A549 (cell line): ENCODE measurements at regions not wholly inside any gene's neighbourhood (a gene's known extent, or its start where the extent isn't known, plus 50 kb on each side); places are given as distances from the start of the nearest gene placed in this dataset.

Experiments
- ATAC-seq, 2 experiments: fragments of 200-7000 bp in 1 of 2; fragments of >200 bp in 1 of 2; cut with Nextera tagmentation in 1 of 2; cut with Tn5 transposase in 1 of 2; 3 replicates each; pipeline versions ENCODE4 v1.8.0 to v1.9.1; 2018 to 2020; ENCODE audit warnings: mild to moderate bottlenecking in 1 of 2, moderate library complexity in 1 of 2
- CTCF ChIA-PET: fragments of 300-600 bp; sonication (Branson Sonifier 250); formaldehyde crosslinking; extraction: SDS; loops from one replicate; lab custom pipeline; 2021; ENCODE audit warnings: antibody characterized with exemption, inconsistent platforms; lab: Yijun Ruan, JAX
- POLR2A ChIA-PET: fragments of 350-600 bp; formaldehyde crosslinking; extraction: SDS; loops from one replicate; lab custom pipeline; 2021; ENCODE audit warnings: antibody characterized with exemption, inconsistent platforms; lab: Yijun Ruan, JAX
- DNase-seq, 2 experiments: peaks; one replicate each; pipeline versions ENCODE4 v3.0.0 to v3.0.0-alpha.2; 2011 to 2016; ENCODE audit warnings: low read depth in 1 of 2, low spot score in 1 of 2
- FAIRE-seq: peaks from 2 replicates; lab custom pipeline; 2011; peaks lifted over from hg19 to GRCh38; lab: Jason Lieb, UNC
- H3K27ac ChIP-seq, 2 experiments: fragments of >200 bp; sonication (Bioruptor Twin); formaldehyde crosslinking; 3 replicates each; pipeline ENCODE4 v1.5.1; 2016 to 2017
- H3K4me1 ChIP-seq: fragments of >200 bp; sonication (Bioruptor Twin); formaldehyde crosslinking; 3 replicates; pipeline ENCODE4 v1.6.1; 2016
- H3K4me2 ChIP-seq: fragments of >200 bp; sonication (Bioruptor Twin); formaldehyde crosslinking; 3 replicates; pipeline ENCODE4 v1.6.1; 2016
- H3K4me3 ChIP-seq: fragments of >200 bp; sonication (Bioruptor Twin); formaldehyde crosslinking; 3 replicates; pipeline ENCODE4 v1.5.1; 2016
- H3K9me3 ChIP-seq: fragments of >200 bp; sonication (Bioruptor Twin); formaldehyde crosslinking; 3 replicates; pipeline ENCODE4 v1.6.1; 2016
- ATOH8 ChIP-seq: fragments of 250-450 bp; sonication (Bioruptor Pico); IDR thresholded peaks from 2 replicates; pipeline ENCODE4 v1.5.0; 2020; ENCODE audit warnings: low read depth, mild to moderate bottlenecking, moderate library complexity
- BCL3 ChIP-seq: fragments of >200 bp; sonication (Bioruptor Twin); formaldehyde crosslinking; IDR thresholded peaks from 3 replicates; pipeline ENCODE4 v1.6.1; 2016
- CBX2 ChIP-seq: fragments of 200-600 bp; sonication (generic); IDR thresholded peaks from 2 replicates; pipeline ENCODE4 v1.6.1; 2016; ENCODE audit warnings: low read depth, mild to moderate bottlenecking, borderline replicate concordance
- CBX8 ChIP-seq: fragments of 200-600 bp; sonication (generic); IDR thresholded peaks from 2 replicates; pipeline ENCODE4 v1.6.1; 2016
- CEBPB ChIP-seq, 2 experiments: fragments of >200 bp in 1 of 2; sonication (Bioruptor Twin) in 1 of 2; formaldehyde crosslinking in 1 of 2; IDR thresholded peaks; 2 replicates each; pipeline ENCODE4 v1.6.1; 2012 to 2016
- CHD2 ChIP-seq: fragments of 150-350 bp; IDR thresholded peaks from 2 replicates; pipeline ENCODE4 v1.6.1; 2014; ENCODE audit warnings: low read length; ENCODE audit not compliant: partially characterized antibody
- E2F6 ChIP-seq: IDR thresholded peaks from 2 replicates; pipeline ENCODE4 v1.6.1; 2012; ENCODE audit warnings: low read depth, borderline replicate concordance
- EP300 ChIP-seq, 2 experiments: fragments of >200 bp; sonication (Bioruptor Twin); formaldehyde crosslinking; IDR thresholded peaks; 2 replicates in 1 of 2; 3 replicates in 1 of 2; pipeline ENCODE4 v1.6.1; 2016 to 2017
- ESRRA ChIP-seq: fragments of 150-350 bp; IDR thresholded peaks from 2 replicates; pipeline ENCODE4 v1.6.1; 2014; ENCODE audit warnings: mild to moderate bottlenecking, low read length, borderline replicate concordance
- FOSB ChIP-seq: fragments of 250-450 bp; sonication (Bioruptor Pico); IDR thresholded peaks from 2 replicates; pipeline ENCODE4 v1.5.0; 2020; ENCODE audit warnings: mild to moderate bottlenecking, moderate library complexity
- FOXS1 ChIP-seq: fragments of 250-450 bp; sonication (Bioruptor Pico); IDR thresholded peaks from 2 replicates; pipeline ENCODE4 v1.5.0; 2020; ENCODE audit warnings: mild to moderate bottlenecking, moderate library complexity
- HES2 ChIP-seq: fragments of >200 bp; sonication (Bioruptor Twin); formaldehyde crosslinking; IDR thresholded peaks from 2 replicates; pipeline ENCODE4 v1.6.1; 2016
- HEYL ChIP-seq: fragments of 250-450 bp; sonication (Bioruptor Pico); IDR thresholded peaks from 2 replicates; pipeline ENCODE4 v1.8.0; 2021; ENCODE audit warnings: mild to moderate bottlenecking, moderate library complexity
- HOXB13 ChIP-seq: fragments of 250-450 bp; sonication (Bioruptor Pico); IDR thresholded peaks from 2 replicates; pipeline ENCODE4 v1.5.0; 2020; ENCODE audit warnings: low read depth, mild to moderate bottlenecking, moderate library complexity
- JUN ChIP-seq, 2 experiments: fragments of >200 bp; sonication (Bioruptor Twin); formaldehyde crosslinking; IDR thresholded peaks; 2 replicates in 1 of 2; 3 replicates in 1 of 2; pipeline ENCODE4 v1.6.1; 2016 to 2017
- KDM1A ChIP-seq: fragments of 200-600 bp; sonication (generic); IDR thresholded peaks from 2 replicates; pipeline ENCODE4 v1.6.1; 2016; ENCODE audit warnings: low read depth, mild to moderate bottlenecking
- KDM5A ChIP-seq: fragments of 200-600 bp; sonication (generic); IDR thresholded peaks from 2 replicates; pipeline ENCODE4 v1.6.1; 2016; ENCODE audit warnings: antibody characterized with exemption, mild to moderate bottlenecking
- MAZ ChIP-seq: fragments of 150-350 bp; IDR thresholded peaks from 2 replicates; pipeline ENCODE4 v1.6.1; 2014; ENCODE audit warnings: antibody characterized with exemption, low read depth, low read length, borderline replicate concordance
- MYC ChIP-seq: IDR thresholded peaks from 2 replicates; pipeline ENCODE4 v1.6.1; 2012; ENCODE audit warnings: mild to moderate bottlenecking, inconsistent platforms, low read length, improper control_type of control experiment, borderline replicate concordance
- NFE2L2 ChIP-seq: fragments of 150-350 bp; conservative IDR thresholded peaks from 2 replicates; pipeline ENCODE4 v1.6.1; 2014; ENCODE audit warnings: low read length
- NPAS2 ChIP-seq: fragments of 250-450 bp; sonication (Bioruptor Pico); IDR thresholded peaks from 2 replicates; pipeline ENCODE4 v1.8.0; 2022; ENCODE audit warnings: mild to moderate bottlenecking, moderate library complexity, borderline replicate concordance
- PBX3 ChIP-seq: IDR thresholded peaks from 2 replicates; pipeline ENCODE4 v1.6.1; 2012
- PHF8 ChIP-seq: fragments of 200-600 bp; sonication (generic); IDR thresholded peaks from 2 replicates; pipeline ENCODE4 v1.6.1; 2016; ENCODE audit warnings: low read depth, mild to moderate bottlenecking, antibody characterized with exemption, moderate library complexity, borderline replicate concordance
- POLR2A ChIP-seq: IDR thresholded peaks from 2 replicates; pipeline ENCODE4 v1.6.1; 2012; ENCODE audit warnings: mild to moderate bottlenecking, low read length
- RAD21 ChIP-seq, 2 experiments: fragments of >200 bp in 1 of 2; sonication (Bioruptor Twin) in 1 of 2; formaldehyde crosslinking in 1 of 2; IDR thresholded peaks in 1 of 2; conservative IDR thresholded peaks in 1 of 2; 2 replicates in 1 of 2; 3 replicates in 1 of 2; pipeline ENCODE4 v1.6.1; 2012 to 2018; ENCODE audit warnings: inconsistent platforms in 1 of 2
- RCOR1 ChIP-seq: fragments of 150-350 bp; IDR thresholded peaks from 2 replicates; pipeline ENCODE4 v1.6.1; 2014; ENCODE audit warnings: antibody characterized with exemption, low read length, low read depth
- SREBF2 ChIP-seq: fragments of 450-650 bp; IDR thresholded peaks from 2 replicates; pipeline ENCODE4 v1.6.1; 2014; ENCODE audit warnings: mild to moderate bottlenecking, moderate library complexity
- ZSCAN20 ChIP-seq: fragments of 250-450 bp; sonication (Bioruptor Pico); IDR thresholded peaks from 2 replicates; pipeline ENCODE4 v1.8.0; 2022; ENCODE audit warnings: mild to moderate bottlenecking, moderate library complexity
- WGBS: methylation state at CpG from one replicate; pipeline ENCODE4 v1.1.6; 2017; ENCODE audit errors: missing lambda C conversion rate; 5-methylcytosine and 5-hydroxymethylcytosine counted together

- TF ChIP-seq BCL3 (no peak), RAD21 (conservative IDR thresholded peaks at IDR 0.05 in 1 of 2, IDR thresholded peaks at IDR 0.05 in 1 of 2) (no peak), ZSCAN20 (CRISPR knock-in tag) (no peak), HOXB13 (CRISPR knock-in tag) (no peak), ATOH8 (CRISPR knock-in tag) (no peak), CHD2 (no peak), JUN (IDR thresholded peaks at IDR 0.05) (no peak), RCOR1 (no peak)
- TF ChIP-seq, all 56 proteins: peak for 0
- FAIRE-seq (peak; percentile 13), ATAC-seq (no peak), DNase-seq (no peak)
- H3K9me3 ChIP-seq, result no peaks in the 10 kb centered on the region
- peak overlapping the region; percentile 19; the same call in 1 of the 3 replicates for H3K4me2 ChIP-seq
- CTCF ChIA-PET, result interaction anchor here (0.7 kb wide), 1 partner anchor 529 kb away, joined by 3 read pairs; no protein-coding TSS in a partner anchor
- POLR2A ChIA-PET, result no interaction called here
- WGBS, result 25% methylated on average over 3 of the region's 3 CpGs
- H3K27ac ChIP-seq, result no peak overlapping the region
- no peaks in the 10 kb centered on the region for H3K4me1 ChIP-seq
- no peak overlapping the region for H3K4me3 ChIP-seq
These were observed 141.1 kb upstream of the ARX start for GRCh38 chrX:25156832-25157231.

- no peaks in the 10 kb centered on the region for H3K4me1 ChIP-seq
- TF ChIP-seq KDM1A (no peak), ZSCAN20 (CRISPR knock-in tag) (no peak), EP300 (IDR thresholded peaks at IDR 0.05) (no peak), E2F6 (no peak), SREBF2 (no peak), PHF8 (no peak), KDM5A (no peak), CBX8 (no peak), PBX3 (no peak), MAZ (no peak)
- FAIRE-seq (peak; percentile 72), ATAC-seq (peak in 1 of 2 experiments; percentile 19; a peak in 1 of 6 replicates), DNase-seq (peak in 1 of 2 experiments; percentile 3)
- no peak overlapping the region for H3K27ac ChIP-seq
- no peaks in the 10 kb centered on the region for H3K9me3 ChIP-seq
- no peak overlapping the region for H3K4me3 ChIP-seq
- POLR2A ChIA-PET, result no interaction called here
- H3K4me2 ChIP-seq, result peak overlapping the region; percentile 19; the same call in 1 of the 3 replicates
- CTCF ChIA-PET, result no interaction called here
- WGBS, result 0% methylated on average over 3 of the region's 3 CpGs
These were observed 140.6 kb upstream of the ARX start for GRCh38 chrX:25156323-25156722.

- CTCF ChIA-PET, result interaction anchor here (2.6 kb wide), 1 partner anchor 11 kb away, joined by 12 read pairs; no protein-coding TSS in a partner anchor
- 8% methylated on average over 3 of the region's 3 CpGs for WGBS
- no peak for FAIRE-seq
These were observed 138.4 kb upstream of the ARX start for GRCh38 chrX:25154168-25154567.

More at GRCh38 chrX:25154168-25154567, 138.4 kb upstream of the ARX start:
- Histone ChIP-seq H3K27ac (no peak overlapping the region), H3K4me1 (no peaks in the 10 kb centered on the region), H3K4me3 (no peak overlapping the region), H3K4me2 (no peak overlapping the region), H3K9me3 (no peaks in the 10 kb centered on the region)
- TF ChIP-seq RCOR1 (no peak), HEYL (CRISPR knock-in tag) (no peak), CBX2 (no peak), POLR2A (no peak), KDM5A (no peak), CEBPB (IDR thresholded peaks at IDR 0.05) (no peak), FOXS1 (CRISPR knock-in tag) (no peak), HES2 (no peak), HOXB13 (CRISPR knock-in tag) (no peak), NPAS2 (CRISPR knock-in tag) (no peak), E2F6 (no peak), PHF8 (no peak), FOSB (no peak), ESRRA (no peak), MYC (no peak), NFE2L2 (no peak)
- POLR2A ChIA-PET, result no interaction called here
- no peak for ATAC-seq
- no peak for DNase-seq
